K562 (cell line): ENCODE measurements at regions not wholly inside any gene's neighbourhood (a gene's known extent, or its start where the extent isn't known, plus 50 kb on each side); places are given as distances from the start of the nearest gene placed in this dataset.

Experiments
- ATAC-seq: fragments of 200-7000 bp; cut with Tn5 transposase; 3 replicates; pipeline ENCODE4 v1.9.1; 2020; ENCODE audit warnings: moderate library complexity
- BruUV-seq: library from RNA; stranded (reverse); fragments of 400-500 nt; replicated peaks from 2 replicates; lab custom pipeline; 2021; lab: Mats Ljungman, UMichigan
- CTCF ChIA-PET: fragments of 300-600 bp; formaldehyde crosslinking; extraction: SDS; loops from one replicate; lab custom pipeline; 2021; ENCODE audit warnings: low intra/inter-chr PET ratio; lab: Yijun Ruan, JAX
- POLR2A ChIA-PET: fragments of 300-600, 350-650 bp; sonication (Branson Sonifier 250); formaldehyde crosslinking; extraction: SDS; loops from one replicate; lab custom pipeline; 2021; ENCODE audit warnings: antibody characterized with exemption, inconsistent platforms; lab: Yijun Ruan, JAX
- DNase-seq, 4 experiments: peaks; one replicate each; pipeline versions ENCODE4 v3.0.0 to v3.0.0-alpha.2; 2011 to 2018; ENCODE audit warnings: low spot score in 3 of 4, mixed read lengths in 3 of 4; ENCODE audit errors: extremely low read depth in 1 of 4
- FAIRE-seq: peaks from 2 replicates; lab custom pipeline; 2011; peaks lifted over from hg19 to GRCh38; lab: Jason Lieb, UNC
- H2AFZ ChIP-seq: 2 replicates; pipeline ENCODE4 v1.6.0; 2011; ENCODE audit warnings: low read depth, low read length, control low read depth, inconsistent platforms
- H3K27ac ChIP-seq: fragments of 200-600 bp; 3 replicates; pipeline ENCODE4 v1.8.0; 2011; ENCODE audit warnings: low read depth, mild to moderate bottlenecking, control low read depth, inconsistent platforms, low read length, moderate library complexity, mixed read lengths; ENCODE audit errors: extremely low read depth
- H3K27me3 ChIP-seq, 2 experiments: fragments of 300-600 bp in 1 of 2; 2 replicates in 1 of 2; 3 replicates in 1 of 2; pipeline versions ENCODE4 v1.6.0 to v1.8.0; 2011; ENCODE audit warnings: inconsistent platforms in 2 of 2, low read length in 2 of 2, mild to moderate bottlenecking in 1 of 2, mixed read lengths in 1 of 2, moderate library complexity in 1 of 2; ENCODE audit not compliant: control insufficient read depth in 2 of 2, insufficient read depth in 2 of 2
- H3K36me3 ChIP-seq: fragments of 300-600 bp; 3 replicates; pipeline ENCODE4 v1.8.0; 2011; ENCODE audit warnings: mild to moderate bottlenecking, low read length, inconsistent platforms; ENCODE audit not compliant: control insufficient read depth, insufficient read depth
- H3K4me1 ChIP-seq, 2 experiments: fragments of 200-600 bp in 1 of 2; replicated peaks in 1 of 2; 2 replicates in 1 of 2; 3 replicates in 1 of 2; pipeline versions ENCODE4 v1.5.1 to v1.8.0; 2011; ENCODE audit warnings: inconsistent platforms in 2 of 2, low read length in 2 of 2, mild to moderate bottlenecking in 1 of 2, mixed read lengths in 1 of 2, moderate library complexity in 1 of 2; ENCODE audit not compliant: control insufficient read depth in 2 of 2, insufficient read depth in 2 of 2
- H3K4me2 ChIP-seq: 2 replicates; pipeline ENCODE4 v1.6.1; 2011; ENCODE audit warnings: low read length, control low read depth, inconsistent platforms, mixed read lengths; ENCODE audit not compliant: insufficient read depth
- H3K4me3 ChIP-seq: fragments of 200-600 bp; sonication (generic), shearing (Covaris generic); 2 replicates; pipeline ENCODE4 v1.5.1; 2016; ENCODE audit warnings: control low read depth, inconsistent platforms
- H3K79me2 ChIP-seq: fragments of 200-600 bp; 3 replicates; pipeline ENCODE4 v1.8.0; 2011; ENCODE audit warnings: low read length, inconsistent platforms; ENCODE audit not compliant: control insufficient read depth, insufficient read depth
- H3K9ac ChIP-seq, 2 experiments: 2 replicates each; pipeline versions ENCODE4 v1.6.0 to v1.6.1; 2011; ENCODE audit warnings: low read depth in 2 of 2, low read length in 2 of 2, control low read depth in 1 of 2, inconsistent platforms in 1 of 2, mild to moderate bottlenecking in 1 of 2, mixed read lengths in 1 of 2; ENCODE audit not compliant: insufficient read depth in 1 of 2
- H3K9me1 ChIP-seq: one replicate; pipeline ENCODE4 v1.6.0; 2011; ENCODE audit warnings: inconsistent platforms, mild to moderate bottlenecking, low read length, moderate library complexity; ENCODE audit not compliant: control insufficient read depth, insufficient read depth
- H3K9me3 ChIP-seq: replicated peaks from 2 replicates; pipeline ENCODE4 v1.5.1; 2011; ENCODE audit warnings: low read depth, low read length, inconsistent platforms; ENCODE audit not compliant: control insufficient read depth, insufficient read depth
- H4K20me1 ChIP-seq: replicated peaks from 2 replicates; pipeline ENCODE4 v1.6.1; 2011; ENCODE audit warnings: low read length, inconsistent platforms, mixed read lengths; ENCODE audit not compliant: control insufficient read depth, insufficient read depth
- ATF3 ChIP-seq, 2 experiments: fragments of 450-650 bp in 1 of 2; sonication (generic) in 1 of 2; formaldehyde crosslinking in 1 of 2; IDR thresholded peaks in 1 of 2; conservative IDR thresholded peaks in 1 of 2; 2 replicates each; pipeline versions ENCODE4 v1.6.1 to v1.8.1; 2016 to 2023; ENCODE audit warnings: mild to moderate bottlenecking in 2 of 2, moderate library complexity in 2 of 2, inconsistent platforms in 1 of 2, missing genetic modification reagents in 1 of 2
- CBFA2T2 ChIP-seq: fragments of 450-650 bp; conservative IDR thresholded peaks from 2 replicates; pipeline ENCODE4 v1.6.1; 2017; ENCODE audit warnings: mild to moderate bottlenecking
- CCAR2 ChIP-seq: fragments of 200-400 bp; formaldehyde crosslinking; IDR thresholded peaks from 2 replicates; pipeline ENCODE4 v1.6.1; 2017; ENCODE audit warnings: mild to moderate bottlenecking, low read depth, low read length
- CTBP1 ChIP-seq: fragments of 450-650 bp; IDR thresholded peaks from 2 replicates; pipeline ENCODE4 v1.6.1; 2016; ENCODE audit warnings: borderline replicate concordance
- HNRNPLL ChIP-seq: fragments of 200-400 bp; formaldehyde crosslinking; IDR thresholded peaks from 2 replicates; pipeline ENCODE4 v1.6.1; 2017; ENCODE audit warnings: low read length, low read depth, mild to moderate bottlenecking; ENCODE audit not compliant: poor library complexity, severe bottlenecking
- HOMEZ ChIP-seq: fragments of 250-450 bp; sonication (Bioruptor Pico); IDR thresholded peaks from 2 replicates; pipeline ENCODE4 v1.4.0; 2020; ENCODE audit warnings: mild to moderate bottlenecking, moderate library complexity
- JUND ChIP-seq, 2 experiments: IDR thresholded peaks; 2 replicates in 1 of 2; 3 replicates in 1 of 2; pipeline ENCODE4 v1.6.1; 2011; ENCODE audit warnings: borderline replicate concordance in 2 of 2, low read depth in 2 of 2, low read length in 2 of 2, improper control_type of control experiment in 1 of 2, missing biosample characterization in 1 of 2, missing genetic modification characterization in 1 of 2, missing genetic modification reagents in 1 of 2
- MEF2D ChIP-seq: conservative IDR thresholded peaks from 2 replicates; pipeline ENCODE4 v1.6.1; 2016; ENCODE audit warnings: low read depth, missing genetic modification characterization, missing compliant biosample characterization
- POLR3G ChIP-seq: IDR thresholded peaks from 2 replicates; pipeline ENCODE4 v1.6.1; 2011; ENCODE audit not compliant: insufficient read length, insufficient replicate concordance; ENCODE audit errors: extremely low read depth
- SRF ChIP-seq, 2 experiments: fragments of 250-450, 450-650 bp in 1 of 2; sonication (Bioruptor Pico) in 1 of 2; sonication (generic) in 1 of 2; formaldehyde crosslinking; IDR thresholded peaks; 2 replicates each; pipeline versions ENCODE4 v1.5.0 to v1.5.1; 2020 to 2022; ENCODE audit warnings: mild to moderate bottlenecking in 1 of 2, missing genetic modification reagents in 1 of 2
- USF1 ChIP-seq: sonication (generic); formaldehyde crosslinking; IDR thresholded peaks from 2 replicates; pipeline ENCODE4 v1.9.0; 2022; ENCODE audit warnings: mild to moderate bottlenecking, missing genetic modification reagents
- ZNF24 ChIP-seq: fragments of 450-650 bp; IDR thresholded peaks from 2 replicates; pipeline ENCODE4 v1.6.1; 2016
- ZNF507 ChIP-seq: conservative IDR thresholded peaks from 2 replicates; pipeline ENCODE4 v1.6.1; 2017; ENCODE audit warnings: missing genetic modification characterization, missing compliant biosample characterization
- ZNF668 ChIP-seq: fragments of 250-450 bp; sonication (Bioruptor Pico); IDR thresholded peaks from 2 replicates; pipeline ENCODE4 v1.8.0; 2022; ENCODE audit warnings: mild to moderate bottlenecking, inconsistent platforms
- WGBS: fragments of 100-300 bp; shearing (Covaris generic); methylation state at CpG from one replicate; pipeline ENCODE4 v1.1.6; 2016; ENCODE audit warnings: low coverage, mixed read lengths; ENCODE audit not compliant: insufficient coverage; ENCODE audit errors: missing lambda C conversion rate; 5-methylcytosine and 5-hydroxymethylcytosine counted together
- in situ Hi-C: fragments of 300-500 bp; cut with MboI; formaldehyde crosslinking; loops from 4 replicates; pipeline ENCODE4 v1.15.0; 2018; ENCODE audit warnings: inconsistent platforms, mixed read lengths
- intact Hi-C: fragments of 100-400 bp; cut with micrococcal nuclease; formaldehyde crosslinking; loops from 2 replicates; pipeline ENCODE4 v1.14.2; 2022
- TF ChIP-seq, protein P1 (sequence below): sonication (generic); IDR thresholded peaks from 2 replicates; pipeline ENCODE4 v1.6.1; 2016

DNA sequence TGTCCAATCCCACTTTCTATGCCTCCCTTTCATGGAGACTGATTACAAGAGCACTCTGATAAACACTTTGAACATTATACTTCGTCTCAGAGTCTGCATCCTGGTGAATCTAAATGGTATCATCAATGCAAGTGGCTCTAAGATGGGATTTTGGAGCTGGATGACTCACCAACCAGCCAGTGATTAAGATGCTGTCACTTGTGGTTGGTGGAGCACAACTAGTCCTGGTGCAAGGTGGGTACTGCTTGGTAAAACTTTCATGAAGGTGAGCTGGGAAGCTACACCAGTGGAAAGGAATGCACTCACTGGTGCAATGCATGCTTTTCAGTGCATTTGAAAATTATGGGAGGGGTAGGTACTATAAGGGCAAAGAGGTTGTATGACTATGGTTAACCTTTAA, 137.7 kb upstream of the TRIB2 start:
- DNase-seq (no peak), ATAC-seq (no peak), FAIRE-seq (peak; percentile 42)
- Histone ChIP-seq H3K27ac (no peak overlapping the region), H3K4me3 (no peak overlapping the region), H2AFZ (no peak overlapping the region), H3K79me2 (no peaks in the 10 kb centered on the region), H4K20me1 (no peaks in the 10 kb centered on the region), H3K9me3 (no peaks in the 10 kb centered on the region), H3K27me3 (no peaks in the 10 kb centered on the region), H3K9ac (no peak overlapping the region), H3K4me2 (no peak overlapping the region), H3K36me3 (no peaks in the 10 kb centered on the region), H3K9me1 (no peaks in the 10 kb centered on the region), H3K4me1 (no peaks in the 10 kb centered on the region)
- BruUV-seq = no TSS peak
- ChIA-PET POLR2A (no interaction called here), CTCF (no interaction called here)
- in situ Hi-C loops (no loop called here), intact Hi-C loops (no loop called here)
- TF ChIP-seq SRF (CRISPR knock-in tag; IDR thresholded peaks at IDR 0.05) = no peak
- no peak for TF ChIP-seq ZNF507 (tag)
- no peak for TF ChIP-seq CBFA2T2
- TF ChIP-seq ZNF668 = no peak
- TF ChIP-seq POLR3G = no peak
- no peak for TF ChIP-seq ZNF24
- no peak for TF ChIP-seq HNRNPLL
- TF ChIP-seq HOMEZ (CRISPR knock-in tag) = no peak
- TF ChIP-seq, protein P1, sequence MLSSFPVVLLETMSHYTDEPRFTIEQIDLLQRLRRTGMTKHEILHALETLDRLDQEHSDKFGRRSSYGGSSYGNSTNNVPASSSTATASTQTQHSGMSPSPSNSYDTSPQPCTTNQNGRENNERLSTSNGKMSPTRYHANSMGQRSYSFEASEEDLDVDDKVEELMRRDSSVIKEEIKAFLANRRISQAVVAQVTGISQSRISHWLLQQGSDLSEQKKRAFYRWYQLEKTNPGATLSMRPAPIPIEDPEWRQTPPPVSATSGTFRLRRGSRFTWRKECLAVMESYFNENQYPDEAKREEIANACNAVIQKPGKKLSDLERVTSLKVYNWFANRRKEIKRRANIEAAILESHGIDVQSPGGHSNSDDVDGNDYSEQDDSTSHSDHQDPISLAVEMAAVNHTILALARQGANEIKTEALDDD = peak; percentile 74; the same call in 1 of the 2 replicates
- no peak for TF ChIP-seq USF1 (CRISPR knock-in tag)
- TF ChIP-seq CTBP1 = no peak
- peak; percentile 30; the same call in 1 of the 2 replicates for TF ChIP-seq JUND (IDR thresholded peaks at IDR 0.05; ENCODE audit: borderline replicate concordance, low read depth, low read length)
- TF ChIP-seq JUND (tag; IDR thresholded peaks at IDR 0.05; ENCODE audit: borderline replicate concordance, low read depth, low read length) = no peak
- no peak for TF ChIP-seq MEF2D (tag)
- TF ChIP-seq CCAR2 = no peak
- peak; percentile 34; the same call in 1 of the 2 replicates for TF ChIP-seq ATF3 (IDR thresholded peaks at IDR 0.05)
- TF ChIP-seq ATF3 (CRISPR knock-in tag; conservative IDR thresholded peaks at IDR 0.05) = no peak
- WGBS = 18% methylated on average over 1 of the region's 1 CpG
